Mesendoderm (in vitro differentiated cells): ENCODE measurements at regions not wholly inside any gene's neighbourhood (a gene's known extent, or its start where the extent isn't known, plus 50 kb on each side); places are given as distances from the start of the nearest gene placed in this dataset.

Source experiments
- DNase-seq: peaks from one replicate; pipeline ENCODE4 v3.0.0; 2013
- H2AK5ac ChIP-seq: 2 replicates; pipeline ENCODE4 v1.6.1; 2013; ENCODE audit warnings: low read length, inconsistent platforms
- H2BK120ac ChIP-seq: 2 replicates; pipeline ENCODE4 v1.6.1; 2013; ENCODE audit warnings: low read depth, mild to moderate bottlenecking, low read length, moderate library complexity, mixed read lengths
- H2BK15ac ChIP-seq: replicated peaks from 2 replicates; pipeline ENCODE4 v1.6.1; 2013; ENCODE audit warnings: low read depth, mild to moderate bottlenecking, moderate library complexity
- H2BK5ac ChIP-seq: 2 replicates; pipeline ENCODE4 v1.6.1; 2013; ENCODE audit warnings: low read length, inconsistent platforms
- H3K18ac ChIP-seq: 2 replicates; pipeline ENCODE4 v1.6.1; 2013; ENCODE audit warnings: mild to moderate bottlenecking, low read length, mixed read lengths
- H3K23ac ChIP-seq: one replicate; pipeline ENCODE4 v1.6.1; 2013; ENCODE audit warnings: low read length
- H3K27ac ChIP-seq: 2 replicates; pipeline ENCODE4 v1.5.1; 2013; ENCODE audit warnings: low read depth, mild to moderate bottlenecking, inconsistent platforms, low read length, moderate library complexity
- H3K27me3 ChIP-seq: 2 replicates; pipeline ENCODE4 v1.6.1; 2013; ENCODE audit warnings: low read length, control low read depth, mild to moderate bottlenecking, inconsistent platforms; ENCODE audit not compliant: insufficient read depth, poor library complexity
- H3K36me3 ChIP-seq: 2 replicates; pipeline ENCODE4 v1.6.1; 2013; ENCODE audit warnings: low read length, inconsistent platforms; ENCODE audit not compliant: control insufficient read depth, insufficient read depth
- H3K4ac ChIP-seq: one replicate; pipeline ENCODE4 v1.6.1; 2013; ENCODE audit warnings: low read depth, mild to moderate bottlenecking, low read length, moderate library complexity
- H3K4me1 ChIP-seq: 2 replicates; pipeline ENCODE4 v1.6.1; 2013; ENCODE audit warnings: low read depth, low read length, inconsistent platforms; ENCODE audit not compliant: control insufficient read depth
- H3K4me2 ChIP-seq: 2 replicates; pipeline ENCODE4 v1.6.1; 2013; ENCODE audit warnings: low read length
- H3K4me3 ChIP-seq: 2 replicates; pipeline ENCODE4 v1.5.1; 2013; ENCODE audit warnings: mild to moderate bottlenecking, low read length
- H3K56ac ChIP-seq: one replicate; pipeline ENCODE4 v1.6.1; 2013; ENCODE audit warnings: low read length
- H3K79me1 ChIP-seq: 2 replicates; pipeline ENCODE4 v1.6.1; 2013; ENCODE audit warnings: low read length, inconsistent platforms
- H3K79me2 ChIP-seq: 2 replicates; pipeline ENCODE4 v1.6.1; 2013; ENCODE audit warnings: mild to moderate bottlenecking, low read length; ENCODE audit not compliant: control insufficient read depth, insufficient read depth
- H3K9ac ChIP-seq: 2 replicates; pipeline ENCODE4 v1.6.1; 2013; ENCODE audit warnings: low read length, inconsistent platforms
- H4K5ac ChIP-seq: one replicate; pipeline ENCODE4 v1.6.1; 2013; ENCODE audit warnings: low read length
- H4K8ac ChIP-seq: one replicate; pipeline ENCODE4 v1.6.1; 2013; ENCODE audit warnings: low read depth, mild to moderate bottlenecking, control low read depth, low read length, moderate library complexity
- WGBS: extraction: QIAGEN DNeasy Blood & Tissue Kit; methylation state at CpG from one replicate; pipeline ENCODE4 v1.1.7; 2013; ENCODE audit warnings: low lambda C conversion rate, missing lambda C conversion rate; ENCODE audit not compliant: insufficient coverage; ENCODE audit errors: extremely low coverage; 5-methylcytosine and 5-hydroxymethylcytosine counted together

DNA sequence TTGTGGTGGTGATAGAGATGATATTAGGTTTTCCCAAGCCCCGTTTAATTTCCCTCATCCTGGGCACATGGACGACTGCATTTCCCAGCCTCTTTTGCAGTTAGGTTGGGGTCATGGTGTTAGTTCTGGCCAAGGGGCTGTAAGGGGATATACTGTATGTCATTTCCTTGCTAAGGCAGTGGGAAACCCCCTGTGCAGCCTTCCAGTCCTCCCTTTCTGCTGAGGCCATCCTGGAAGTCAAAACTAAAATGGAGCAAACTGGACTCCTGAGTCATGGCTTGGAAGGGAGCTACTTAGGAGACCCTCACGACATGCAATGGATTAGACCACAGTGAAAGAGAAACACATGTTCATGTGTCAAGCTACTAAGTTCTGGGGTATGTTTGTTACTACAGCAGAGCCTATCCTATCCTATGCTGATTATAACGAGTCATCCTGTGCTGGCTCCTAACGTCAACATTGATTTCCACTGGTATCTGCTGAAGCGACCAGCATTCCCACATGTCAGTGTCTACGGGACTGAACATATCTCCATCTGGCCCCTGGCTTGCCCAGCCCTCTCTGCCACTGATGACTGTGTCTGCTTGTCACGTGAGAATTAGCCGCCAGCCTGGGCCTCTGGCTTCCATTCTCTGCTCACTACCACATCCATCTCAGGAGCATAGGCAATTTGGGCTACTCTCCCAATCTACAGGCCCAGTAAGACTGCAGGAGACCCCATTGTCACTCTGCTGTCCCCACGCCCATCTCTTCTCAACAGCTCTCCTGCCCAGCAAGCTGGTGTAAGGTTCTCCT lies 85.6 kb upstream of the MEF2A start:
- Histone ChIP-seq H3K27ac (no peak overlapping the region), H3K18ac (no peak overlapping the region), H4K8ac (no peak overlapping the region), H3K27me3 (no peaks in the 10 kb centered on the region), H3K4ac (no peak overlapping the region), H3K56ac (peak overlapping the region; percentile 3), H3K36me3 (no peaks in the 10 kb centered on the region), H2BK5ac (no peak overlapping the region), H3K9ac (no peak overlapping the region), H3K23ac (no peak overlapping the region), H4K5ac (no peak overlapping the region), H2AK5ac (no peak overlapping the region), H3K79me2 (no peaks in the 10 kb centered on the region), H3K79me1 (no peaks in the 10 kb centered on the region), H3K4me1 (peaks cover 5% of the 10 kb centered on the region), H2BK120ac (no peak overlapping the region), H2BK15ac (no peak overlapping the region), H3K4me2 (no peak overlapping the region), H3K4me3 (no peak overlapping the region)
- WGBS, result no CpG with 5 or more reads among the region's 10 CpGs
- no peak for DNase-seq

- H3K79me1 ChIP-seq, result no peaks in the 10 kb centered on the region
- H3K9ac ChIP-seq, result no peak overlapping the region
- no peak overlapping the region for H2BK5ac ChIP-seq
- H4K8ac ChIP-seq, result no peak overlapping the region
- H3K56ac ChIP-seq, result no peak overlapping the region
- no peaks in the 10 kb centered on the region for H3K27me3 ChIP-seq
- no peak overlapping the region for H3K27ac ChIP-seq
- H2BK120ac ChIP-seq, result no peak overlapping the region
- H3K36me3 ChIP-seq, result no peaks in the 10 kb centered on the region
- no peak overlapping the region for H3K4me3 ChIP-seq
- no peak overlapping the region for H3K18ac ChIP-seq
- no peak overlapping the region for H3K4me2 ChIP-seq
- no peak overlapping the region for H3K4ac ChIP-seq
- no peak overlapping the region for H2BK15ac ChIP-seq
- peak overlapping the region; percentile 98 for H3K23ac ChIP-seq
- no peaks in the 10 kb centered on the region for H3K79me2 ChIP-seq
- DNase-seq, result no peak
- WGBS, result no CpG with 5 or more reads among the region's 8 CpGs
- H2AK5ac ChIP-seq, result no peak overlapping the region
- H4K5ac ChIP-seq, result no peak overlapping the region
- peaks cover 10% of the 10 kb centered on the region for H3K4me1 ChIP-seq
Measured at GRCh38 chr15:99481113-99481950, 84.5 kb upstream of the MEF2A start.

DNA sequence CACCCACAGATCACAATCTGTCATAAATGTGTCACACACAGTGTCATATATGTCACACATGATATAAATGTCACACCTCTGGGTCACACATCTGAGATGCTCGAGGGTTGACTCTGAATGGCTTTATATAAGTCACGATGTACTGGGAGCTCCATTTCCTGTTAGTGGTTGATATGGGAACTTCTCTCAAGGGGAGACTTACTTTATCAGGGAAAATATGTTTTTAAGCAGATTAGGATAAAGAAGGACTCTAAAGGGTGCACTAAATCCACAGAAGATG lies 83.9 kb upstream of the MEF2A start:
- H3K18ac ChIP-seq, result no peak overlapping the region
- no peak overlapping the region for H2BK5ac ChIP-seq
- no peak overlapping the region for H4K8ac ChIP-seq
- H3K23ac ChIP-seq, result no peak overlapping the region
- no peak overlapping the region for H2BK15ac ChIP-seq
- no peak overlapping the region for H4K5ac ChIP-seq
- H3K79me2 ChIP-seq, result no peaks in the 10 kb centered on the region
- no peak overlapping the region for H3K27ac ChIP-seq
- H3K4me2 ChIP-seq, result no peak overlapping the region
- peaks cover 11% of the 10 kb centered on the region for H3K4me1 ChIP-seq
- no peaks in the 10 kb centered on the region for H3K79me1 ChIP-seq
- H2AK5ac ChIP-seq, result no peak overlapping the region
- no peak overlapping the region for H2BK120ac ChIP-seq
- peak; percentile 33 for DNase-seq
- H3K36me3 ChIP-seq, result no peaks in the 10 kb centered on the region
- H3K9ac ChIP-seq, result no peak overlapping the region
- no peak overlapping the region for H3K56ac ChIP-seq
- WGBS, result no CpG with 5 or more reads among the region's 2 CpGs
- no peak overlapping the region for H3K4me3 ChIP-seq
- H3K27me3 ChIP-seq, result no peaks in the 10 kb centered on the region
- H3K4ac ChIP-seq, result no peak overlapping the region

DNA sequence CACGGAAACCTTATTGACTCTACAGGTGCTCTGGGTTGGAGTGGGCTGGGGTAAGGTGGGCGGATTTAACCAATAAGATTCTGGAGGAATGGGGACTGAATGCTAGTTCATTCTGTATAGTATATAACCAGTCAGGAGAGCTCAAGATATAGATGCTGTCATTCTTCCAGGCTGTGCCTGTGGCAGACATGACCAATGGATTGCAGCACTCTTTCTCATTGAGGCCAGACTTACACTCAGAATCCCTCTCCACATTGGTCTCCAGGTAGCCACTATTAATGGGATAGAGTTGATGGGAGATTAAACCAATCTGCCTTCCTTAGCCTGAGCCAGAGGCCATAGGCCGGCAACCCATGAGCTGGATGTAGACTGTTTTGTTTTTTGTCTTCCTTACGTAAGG lies 82.8 kb upstream of the MEF2A start:
- no peak overlapping the region for H3K4me2 ChIP-seq
- no peak overlapping the region for H2AK5ac ChIP-seq
- no peak overlapping the region for H3K27ac ChIP-seq
- peaks cover 16% of the 10 kb centered on the region for H3K4me1 ChIP-seq
- no peak overlapping the region for H3K9ac ChIP-seq
- no peak overlapping the region for H4K8ac ChIP-seq
- no peaks in the 10 kb centered on the region for H3K36me3 ChIP-seq
- no peak overlapping the region for H2BK120ac ChIP-seq
- no peak overlapping the region for H2BK15ac ChIP-seq
- peak; percentile 7 for DNase-seq
- no peak overlapping the region for H3K56ac ChIP-seq
- H3K4ac ChIP-seq, result no peak overlapping the region
- no peak overlapping the region for H4K5ac ChIP-seq
- H3K23ac ChIP-seq, result no peak overlapping the region
- H2BK5ac ChIP-seq, result no peak overlapping the region
- no peaks in the 10 kb centered on the region for H3K79me1 ChIP-seq
- H3K79me2 ChIP-seq, result no peaks in the 10 kb centered on the region
- H3K4me3 ChIP-seq, result no peak overlapping the region
- WGBS, result no CpG with 5 or more reads among the region's 4 CpGs
- no peaks in the 10 kb centered on the region for H3K27me3 ChIP-seq
- H3K18ac ChIP-seq, result no peak overlapping the region

DNA sequence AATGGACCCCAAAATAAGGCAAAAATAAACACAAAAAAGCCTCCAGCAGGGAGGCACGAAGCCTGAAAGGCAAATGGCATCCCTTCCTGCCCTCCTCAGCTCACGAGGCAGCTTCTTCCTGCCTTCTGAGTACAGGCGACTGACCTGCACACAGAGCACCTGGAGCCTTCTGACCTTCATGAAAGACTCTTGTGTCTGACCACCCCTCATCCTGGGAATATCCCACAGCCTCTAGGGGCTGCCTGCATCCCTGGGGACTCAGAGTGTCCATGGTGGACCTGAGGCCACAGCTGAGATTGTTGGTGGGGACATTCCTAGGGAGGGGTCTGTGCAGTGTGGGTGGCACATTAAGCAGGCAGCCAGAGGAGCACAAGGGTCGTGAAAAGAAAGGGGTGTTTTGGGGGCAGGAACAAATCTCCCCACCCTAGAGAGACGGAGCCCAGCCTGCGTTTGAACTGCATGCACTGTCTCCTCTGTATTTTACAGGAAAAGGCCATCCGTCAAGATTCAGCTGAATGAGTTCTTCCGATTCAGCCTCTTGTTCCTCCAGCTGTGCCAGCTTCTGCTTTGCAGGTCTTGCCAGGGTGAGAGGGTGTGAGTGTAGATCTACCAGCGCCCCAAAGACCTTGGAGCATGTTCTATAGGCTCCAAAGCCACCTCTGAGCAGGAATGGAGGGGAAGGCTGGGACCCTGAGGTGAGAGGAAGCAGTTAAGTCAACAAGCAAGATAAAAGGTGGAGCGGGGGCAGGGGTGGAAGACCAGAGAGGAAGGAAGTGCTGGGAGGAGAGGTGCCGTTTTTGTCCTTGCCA lies 80.4 kb upstream of the MEF2A start:
- Histone ChIP-seq H3K56ac (peak overlapping the region; percentile 87), H2AK5ac (no peak overlapping the region), H3K4me2 (no peak overlapping the region), H4K8ac (no peak overlapping the region), H3K9ac (no peak overlapping the region), H3K4me3 (no peak overlapping the region), H2BK5ac (no peak overlapping the region), H3K79me2 (no peaks in the 10 kb centered on the region), H2BK15ac (no peak overlapping the region), H4K5ac (no peak overlapping the region), H2BK120ac (no peak overlapping the region), H3K27me3 (no peaks in the 10 kb centered on the region), H3K4me1 (peaks cover 16% of the 10 kb centered on the region), H3K27ac (no peak overlapping the region), H3K79me1 (no peaks in the 10 kb centered on the region), H3K18ac (no peak overlapping the region), H3K4ac (no peak overlapping the region), H3K23ac (no peak overlapping the region), H3K36me3 (no peaks in the 10 kb centered on the region)
- peak; percentile 45 for DNase-seq
- no CpG with 5 or more reads among the region's 11 CpGs for WGBS
